OCI-LY3 (cell line): ENCODE measurements at regions not wholly inside any gene's neighbourhood (a gene's known extent, or its start where the extent isn't known, plus 50 kb on each side); places are given as distances from the start of the nearest gene placed in this dataset.

ENCODE experiments used
- H2AFZ ChIP-seq: fragments of 200-600, 300-600 bp; shearing (Covaris generic); 2 replicates; pipeline ENCODE4 v1.6.0; 2014; ENCODE audit warnings: antibody characterized with exemption, low read depth, low read length
- H3K27ac ChIP-seq: fragments of 200-600, 300-600 bp; sonication (generic); 2 replicates; pipeline ENCODE4 v1.5.1; 2014; ENCODE audit warnings: mild to moderate bottlenecking, low read length, moderate library complexity, mixed read lengths
- H3K27me3 ChIP-seq: fragments of 200-600, 300-600 bp; sonication (generic); 2 replicates; pipeline ENCODE4 v1.6.1; 2014; ENCODE audit warnings: low read depth, low read length, mixed read lengths
- H3K36me3 ChIP-seq: fragments of 200-600, 300-600 bp; sonication (generic); replicated peaks from 2 replicates; pipeline ENCODE3; 2014; ENCODE audit warnings: low read depth, low read length, mixed read lengths
- H3K4me1 ChIP-seq: fragments of 300-600, 200-600 bp; sonication (generic); 2 replicates; pipeline ENCODE4 v1.6.1; 2014; ENCODE audit warnings: low read length, mixed read lengths
- H3K4me2 ChIP-seq: fragments of 200-600, 300-600 bp; sonication (generic); 2 replicates; pipeline ENCODE4 v1.6.1; 2014; ENCODE audit warnings: low read length, mixed read lengths
- H3K4me3 ChIP-seq: fragments of 300-600, 200-600 bp; sonication (generic); 2 replicates; pipeline ENCODE4 v1.5.1; 2014; ENCODE audit warnings: antibody characterized with exemption, mild to moderate bottlenecking, low read length, moderate library complexity
- H3K79me2 ChIP-seq: fragments of 300-600, 200-600 bp; shearing (Covaris generic); 2 replicates; pipeline ENCODE4 v1.6.1; 2014; ENCODE audit warnings: mild to moderate bottlenecking, low read length, mixed read lengths
- H3K9ac ChIP-seq: fragments of 300-600, 200-600 bp; shearing (Covaris generic); 2 replicates; pipeline ENCODE4 v1.6.0; 2014; ENCODE audit warnings: mild to moderate bottlenecking, low read length, moderate library complexity
- H3K9me3 ChIP-seq: fragments of 200-600, 300-600 bp; shearing (Covaris generic); 2 replicates; pipeline ENCODE4 v1.6.1; 2014; ENCODE audit warnings: low read length, mixed read lengths; ENCODE audit not compliant: insufficient read depth
- H4K20me1 ChIP-seq: fragments of 200-600, 300-600 bp; sonication (generic); 2 replicates; pipeline ENCODE4 v1.6.1; 2016; ENCODE audit warnings: low read length, mixed read lengths; ENCODE audit not compliant: insufficient read depth
- EZH2phosphoT487 ChIP-seq: fragments of 200-600 bp; shearing (Covaris generic); IDR thresholded peaks from 2 replicates; pipeline ENCODE4 v1.6.1; 2018; ENCODE audit warnings: antibody characterized with exemption, mixed run types, low read depth
- TF ChIP-seq, protein P1 (sequence below): fragments of 200-600, 300-600 bp; sonication (generic); IDR thresholded peaks from 2 replicates; pipeline ENCODE4 v1.5.1; 2014; ENCODE audit warnings: antibody characterized with exemption, low read length, low read depth

DNA sequence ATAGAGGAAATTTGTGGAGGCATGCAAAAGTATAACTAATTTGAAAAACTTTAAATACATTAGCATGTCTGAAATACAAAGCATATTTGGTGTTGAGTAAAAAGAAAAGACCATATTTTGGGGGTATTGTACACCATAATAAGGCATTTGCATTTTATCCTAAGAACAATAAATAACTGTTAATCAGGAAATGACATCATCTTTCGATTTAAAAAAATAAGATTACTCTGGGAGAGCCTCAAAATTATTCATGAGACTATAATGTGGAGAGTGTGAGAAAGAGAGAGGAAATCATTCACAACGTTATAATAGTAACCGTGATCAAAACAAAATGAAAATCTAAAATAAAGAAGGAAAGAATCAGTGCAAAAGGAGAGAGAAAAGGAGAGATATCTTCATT lies 712.3 kb upstream of the POT1 start:
- no peak for TF ChIP-seq EZH2phosphoT487
- TF ChIP-seq, protein P1, sequence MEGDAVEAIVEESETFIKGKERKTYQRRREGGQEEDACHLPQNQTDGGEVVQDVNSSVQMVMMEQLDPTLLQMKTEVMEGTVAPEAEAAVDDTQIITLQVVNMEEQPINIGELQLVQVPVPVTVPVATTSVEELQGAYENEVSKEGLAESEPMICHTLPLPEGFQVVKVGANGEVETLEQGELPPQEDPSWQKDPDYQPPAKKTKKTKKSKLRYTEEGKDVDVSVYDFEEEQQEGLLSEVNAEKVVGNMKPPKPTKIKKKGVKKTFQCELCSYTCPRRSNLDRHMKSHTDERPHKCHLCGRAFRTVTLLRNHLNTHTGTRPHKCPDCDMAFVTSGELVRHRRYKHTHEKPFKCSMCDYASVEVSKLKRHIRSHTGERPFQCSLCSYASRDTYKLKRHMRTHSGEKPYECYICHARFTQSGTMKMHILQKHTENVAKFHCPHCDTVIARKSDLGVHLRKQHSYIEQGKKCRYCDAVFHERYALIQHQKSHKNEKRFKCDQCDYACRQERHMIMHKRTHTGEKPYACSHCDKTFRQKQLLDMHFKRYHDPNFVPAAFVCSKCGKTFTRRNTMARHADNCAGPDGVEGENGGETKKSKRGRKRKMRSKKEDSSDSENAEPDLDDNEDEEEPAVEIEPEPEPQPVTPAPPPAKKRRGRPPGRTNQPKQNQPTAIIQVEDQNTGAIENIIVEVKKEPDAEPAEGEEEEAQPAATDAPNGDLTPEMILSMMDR: no peak
- Histone ChIP-seq H3K9me3 (no peaks in the 10 kb centered on the region), H3K36me3 (no peaks in the 10 kb centered on the region), H4K20me1 (no peaks in the 10 kb centered on the region), H3K9ac (no peak overlapping the region), H3K27me3 (no peaks in the 10 kb centered on the region), H3K4me1 (no peaks in the 10 kb centered on the region), H3K79me2 (no peaks in the 10 kb centered on the region), H3K4me3 (no peak overlapping the region), H2AFZ (no peak overlapping the region), H3K27ac (no peak overlapping the region), H3K4me2 (no peak overlapping the region)

DNA sequence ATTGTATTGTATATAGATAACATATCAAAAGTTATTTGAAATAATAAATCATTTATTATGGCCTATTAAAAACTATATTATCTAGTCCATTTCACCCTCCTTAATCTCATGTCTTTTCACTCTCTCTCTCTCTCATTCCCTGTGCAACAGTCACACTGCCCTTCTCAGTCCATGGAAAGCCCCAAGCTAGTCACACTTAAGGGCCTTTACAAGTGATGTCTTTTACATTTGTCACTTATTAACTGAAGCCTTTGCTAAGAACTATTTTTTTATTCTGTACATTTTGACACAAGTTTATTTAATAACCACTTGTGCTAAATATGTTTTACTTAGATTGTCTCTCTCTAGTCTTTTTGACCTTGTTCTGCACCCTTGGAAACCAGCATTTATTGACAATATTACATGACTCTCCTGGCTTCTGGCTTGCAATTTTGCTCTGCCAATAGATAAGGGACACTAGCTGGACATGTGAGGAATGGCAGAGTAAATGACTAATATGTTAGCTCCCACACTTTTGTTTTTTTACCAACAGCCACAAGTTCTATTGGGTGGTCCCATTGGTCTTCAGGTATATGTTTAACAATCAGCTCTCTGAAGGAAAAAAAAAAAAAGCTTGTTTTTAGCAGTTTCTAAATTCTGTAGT lies 706.8 kb upstream of the POT1 start:
- Histone ChIP-seq H3K27me3 (no peaks in the 10 kb centered on the region), H3K9ac (no peak overlapping the region), H3K4me2 (no peak overlapping the region), H3K27ac (no peak overlapping the region), H3K36me3 (no peaks in the 10 kb centered on the region), H3K9me3 (no peaks in the 10 kb centered on the region), H2AFZ (no peak overlapping the region), H3K4me1 (no peaks in the 10 kb centered on the region), H3K4me3 (no peak overlapping the region), H3K79me2 (no peaks in the 10 kb centered on the region), H4K20me1 (no peaks in the 10 kb centered on the region)
- TF ChIP-seq EZH2phosphoT487: no peak
- TF ChIP-seq, protein P1: no peak

DNA sequence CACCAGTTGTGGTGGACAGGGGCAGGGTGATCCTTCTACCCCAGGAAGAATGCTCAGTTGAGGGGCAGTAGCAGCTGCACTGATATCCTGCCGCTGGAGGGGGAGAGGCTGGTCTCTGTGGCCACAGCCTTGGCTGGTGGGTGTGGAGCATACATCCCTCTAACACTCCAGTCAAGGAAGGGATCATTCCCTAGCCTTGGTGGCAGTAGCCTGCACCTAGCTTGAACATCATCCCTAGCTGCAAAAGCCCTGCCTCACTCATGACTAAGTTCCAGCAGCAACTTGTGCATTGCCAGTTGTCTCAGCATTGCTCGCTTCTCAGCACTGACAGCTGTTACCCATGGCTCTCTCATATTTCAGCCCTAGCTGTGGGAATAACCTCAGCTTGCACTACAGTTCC lies 688.9 kb upstream of the POT1 start:
- H3K9ac ChIP-seq: no peak overlapping the region
- H3K36me3 ChIP-seq: no peaks in the 10 kb centered on the region
- no peak overlapping the region for H2AFZ ChIP-seq

DNA sequence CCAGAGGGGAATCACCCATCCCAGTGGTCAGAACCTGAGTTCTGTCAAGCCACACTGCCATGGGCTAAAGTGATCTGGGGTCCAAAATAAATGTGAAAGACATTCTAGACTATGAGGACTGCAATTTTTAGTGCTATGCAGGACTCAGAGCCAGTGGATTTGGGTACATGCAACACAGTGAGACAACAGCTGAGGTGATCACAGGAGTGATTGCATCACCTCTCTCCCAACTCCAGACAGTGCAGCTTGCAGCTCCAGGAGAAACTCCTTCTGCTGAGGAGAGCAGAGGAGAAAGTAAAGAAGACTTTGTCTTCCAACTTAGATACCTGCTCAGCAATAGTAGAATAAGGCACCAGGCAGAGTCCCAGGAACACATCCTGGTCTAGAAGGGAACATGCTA lies 682.0 kb upstream of the POT1 start:
- Histone ChIP-seq H4K20me1 (no peaks in the 10 kb centered on the region), H3K9ac (no peak overlapping the region), H3K4me2 (no peak overlapping the region), H3K4me1 (no peaks in the 10 kb centered on the region), H2AFZ (no peak overlapping the region), H3K36me3 (no peaks in the 10 kb centered on the region), H3K27ac (no peak overlapping the region), H3K27me3 (no peaks in the 10 kb centered on the region), H3K79me2 (no peaks in the 10 kb centered on the region), H3K4me3 (no peak overlapping the region), H3K9me3 (no peaks in the 10 kb centered on the region)
- TF ChIP-seq, protein P1: no peak

More for the DNA sequence above, 688.9 kb upstream of the POT1 start:
- H3K27ac ChIP-seq: no peak overlapping the region
- no peaks in the 10 kb centered on the region for H4K20me1 ChIP-seq
- 0 out of 2 replicates have a peak, but pooled peaks cover 4% of the 10 kb centered on the region for H3K9me3 ChIP-seq
- no peaks in the 10 kb centered on the region for H3K27me3 ChIP-seq
- no peak for TF ChIP-seq EZH2phosphoT487
- TF ChIP-seq, protein P1: no peak
- H3K4me1 ChIP-seq: no peaks in the 10 kb centered on the region
- H3K79me2 ChIP-seq: no peaks in the 10 kb centered on the region
- H3K4me2 ChIP-seq: no peak overlapping the region
- H3K4me3 ChIP-seq: no peak overlapping the region
